Thoracic aorta (tissue), 2 donors: ENCODE measurements at regions not wholly inside any gene's neighbourhood (a gene's known extent, or its start where the extent isn't known, plus 50 kb on each side); places are given as distances from the start of the nearest gene placed in this dataset.

ENCODE experiments used
- ATAC-seq: fragments of 150-250 bp; one replicate; pipeline ENCODE4 v1.8.0; 2017; ENCODE audit warnings: low read depth; ENCODE audit not compliant: insufficient number of reproducible peaks, low FRiP score
- DNase-seq: peaks from one replicate; pipeline ENCODE4 v3.0.0-alpha.2; 2020; ENCODE audit warnings: low spot score
- H3K27ac ChIP-seq, 2 donors: fragments of 200-600 bp; sonication (generic); 1 replicate in 1 of 2; 2 replicates in 1 of 2; pipeline ENCODE4 v1.5.1; 2016; ENCODE audit warnings: mild to moderate bottlenecking in 2 of 2, moderate library complexity in 2 of 2
- H3K27me3 ChIP-seq: fragments of 200-600 bp; sonication (generic); replicated peaks from 2 replicates; pipeline ENCODE4 v1.6.0; 2016; ENCODE audit warnings: mild to moderate bottlenecking; ENCODE audit not compliant: insufficient read depth
- H3K36me3 ChIP-seq: fragments of 200-600 bp; sonication (generic); one replicate; pipeline ENCODE4 v1.5.1; 2016
- H3K4me1 ChIP-seq, 2 donors: fragments of 200-600 bp; sonication (generic); 1 replicate in 1 of 2; 2 replicates in 1 of 2; pipeline versions ENCODE4 v1.5.1 to v1.6.0; 2016; ENCODE audit warnings: low read depth in 2 of 2, mild to moderate bottlenecking in 1 of 2; ENCODE audit not compliant: control insufficient read depth in 1 of 2
- H3K4me3 ChIP-seq: fragments of 200-600 bp; sonication (generic); 2 replicates; pipeline ENCODE4 v1.5.1; 2016; ENCODE audit warnings: mild to moderate bottlenecking
- H3K9me3 ChIP-seq: fragments of 200-600 bp; sonication (generic); 2 replicates; pipeline ENCODE4 v1.5.1; 2016
- CTCF ChIP-seq: fragments of 200-600 bp; sonication (generic); IDR thresholded peaks from one replicate; pipeline ENCODE4 v1.5.1; 2019; ENCODE audit warnings: antibody characterized with exemption

DNA sequence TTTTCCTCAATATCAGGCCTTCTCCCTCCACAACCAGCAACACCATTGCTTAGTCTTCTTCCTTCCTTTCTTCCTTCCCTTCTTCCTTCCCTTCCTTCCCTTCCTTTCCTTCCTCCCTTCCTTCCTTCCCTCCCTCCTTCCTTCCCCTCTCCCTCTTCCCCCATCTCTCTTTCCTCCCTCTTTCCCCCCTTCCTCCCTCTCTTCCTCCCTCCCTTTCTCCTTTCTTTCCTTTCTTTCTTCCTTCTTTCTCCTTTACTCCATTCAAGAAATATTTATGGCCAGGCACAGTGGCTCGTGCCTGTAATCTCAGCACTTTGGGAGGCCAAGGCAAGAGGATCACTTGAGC lies 66.4 kb upstream of the SIRPA start:
- Histone ChIP-seq H3K4me3 (no peak overlapping the region), H3K4me1 (peaks cover 8 to 11% of the 10 kb centered on the region in 2 donors), H3K27ac (no peak overlapping the region), H3K9me3 (no peaks in the 10 kb centered on the region), H3K36me3 (no peaks in the 10 kb centered on the region), H3K27me3 (no peaks in the 10 kb centered on the region)
- no peak for TF ChIP-seq CTCF
- no peak for DNase-seq
- no peak for ATAC-seq

- ATAC-seq (no peak), DNase-seq (no peak)
- Histone ChIP-seq H3K36me3 (no peaks in the 10 kb centered on the region), H3K27me3 (no peaks in the 10 kb centered on the region), H3K27ac (no peak overlapping the region), H3K9me3 (no peaks in the 10 kb centered on the region), H3K4me1 (peaks cover 8 to 11% of the 10 kb centered on the region in 2 donors), H3K4me3 (no peak overlapping the region)
- TF ChIP-seq CTCF = no peak
These were observed 67.0 kb upstream of the SIRPA start for GRCh38 chr20:1827974-1828785.

- no peak for TF ChIP-seq CTCF
- no peak overlapping the region for H3K27ac ChIP-seq
- H3K27me3 ChIP-seq = no peaks in the 10 kb centered on the region
- no peak overlapping the region for H3K4me3 ChIP-seq
- no peaks in the 10 kb centered on the region for H3K36me3 ChIP-seq
- DNase-seq (no peak), ATAC-seq (no peak)
- H3K9me3 ChIP-seq = no peaks in the 10 kb centered on the region
- H3K4me1 ChIP-seq = peaks cover 8 to 11% of the 10 kb centered on the region in 2 donors
These were observed 67.7 kb upstream of the SIRPA start for GRCh38 chr20:1827510-1827973.

DNA sequence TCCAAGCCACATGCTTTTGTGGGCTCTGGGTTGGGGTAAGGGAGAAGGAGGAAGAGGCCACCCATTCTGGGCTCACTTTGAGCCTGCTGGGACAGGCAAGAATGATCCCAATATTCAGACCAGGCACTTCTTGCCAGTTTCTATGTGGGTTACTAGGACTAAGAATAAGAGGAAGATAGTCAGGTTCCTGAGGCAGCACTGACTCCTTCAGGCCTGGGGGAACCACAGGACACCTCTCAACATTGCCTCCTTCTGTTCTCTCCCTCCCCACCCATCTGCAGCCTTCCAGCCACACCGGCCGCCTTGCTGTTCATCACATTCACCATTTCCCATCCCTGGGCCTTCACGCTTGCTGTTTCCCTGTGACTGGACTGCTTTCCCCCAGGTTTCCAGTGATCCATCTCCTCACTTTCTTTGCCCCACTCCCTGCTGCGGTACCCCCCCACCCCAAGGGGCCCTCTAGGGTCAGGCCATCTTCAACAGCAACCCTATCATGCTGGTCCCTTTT lies 69.2 kb upstream of the SIRPA start:
- DNase-seq = no peak

More for the DNA sequence above, 69.2 kb upstream of the SIRPA start:
- ATAC-seq = no peak
- H3K36me3 ChIP-seq = no peaks in the 10 kb centered on the region
- H3K27ac ChIP-seq = no peak overlapping the region
- H3K9me3 ChIP-seq = peaks cover 5% of the 10 kb centered on the region
- no peak for TF ChIP-seq CTCF
- no peak overlapping the region for H3K4me3 ChIP-seq
- H3K4me1 ChIP-seq = peaks cover 8 to 11% of the 10 kb centered on the region in 2 donors
- no peaks in the 10 kb centered on the region for H3K27me3 ChIP-seq
